ENCODE measurements at regions not wholly inside any gene's neighbourhood (a gene's known extent, or its start where the extent isn't known, plus 50 kb on each side); places are given as distances from the start of the nearest gene placed in this dataset.

GRCh38 chr4:11497212-11497806 lies 68.6 kb upstream of the HS3ST1 start:
- no peak for TF ChIP-seq POLR2AphosphoS5 (IDR thresholded peaks at IDR 0.05; ENCODE audit: borderline replicate concordance, low read depth, low read length)
- TF ChIP-seq EZH2 (IDR thresholded peaks at IDR 0.05): no peak
- TF ChIP-seq FOXP2 (optimal IDR thresholded peaks at IDR 0.05; ENCODE audit: control extremely low read depth, extremely low read length, insufficient read depth): no peak
